Neural progenitor cell (in vitro differentiated cells): ENCODE measurements at regions not wholly inside any gene's neighbourhood (a gene's known extent, or its start where the extent isn't known, plus 50 kb on each side); places are given as distances from the start of the nearest gene placed in this dataset.

Experiments used
- CTCF ChIP-seq: fragments of 200-600 bp; sonication (generic); IDR thresholded peaks from 2 replicates; pipeline ENCODE4 v1.5.1; 2017; ENCODE audit warnings: antibody characterized with exemption, mild to moderate bottlenecking
- EZH2 ChIP-seq: fragments of 200-600 bp; sonication (generic); IDR thresholded peaks from 2 replicates; pipeline ENCODE4 v1.6.1; 2017; ENCODE audit warnings: antibody characterized with exemption, mild to moderate bottlenecking, moderate library complexity

DNA sequence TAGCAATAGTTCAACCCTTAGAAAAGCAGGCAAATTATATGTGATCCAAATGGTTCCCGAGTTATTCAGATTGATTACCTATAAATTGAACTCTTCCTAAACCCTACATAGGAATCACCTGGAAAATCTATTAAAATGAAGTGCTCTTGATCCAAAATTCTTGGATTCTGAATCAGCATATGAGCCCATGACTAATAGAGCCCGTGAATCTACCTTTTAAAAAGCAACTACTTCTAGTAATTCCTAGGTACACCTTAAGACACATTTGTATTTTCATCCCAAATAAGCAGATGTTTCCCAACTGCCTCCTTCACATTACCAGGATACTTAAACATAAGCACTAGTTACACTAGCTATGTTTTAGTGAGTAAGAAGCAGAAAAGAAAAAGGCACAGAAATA lies 1171.0 kb upstream of the GOT2 start:
- TF ChIP-seq CTCF: no peak
- no peak for TF ChIP-seq EZH2
